HCT116 (cell line): ENCODE measurements at regions not wholly inside any gene's neighbourhood (a gene's known extent, or its start where the extent isn't known, plus 50 kb on each side); places are given as distances from the start of the nearest gene placed in this dataset.

Experiments used
- ATAC-seq: fragments of 200-7000 bp; cut with Tn5 transposase; 2 replicates; pipeline ENCODE4 v1.9.1; 2020; ENCODE audit warnings: mild to moderate bottlenecking, moderate library complexity
- BruUV-seq: library from RNA; stranded (reverse); fragments of 400-500 nt; replicated peaks from 2 replicates; lab custom pipeline; 2021; lab: Mats Ljungman, UMichigan
- CTCF ChIA-PET: fragments of 300-600 bp; sonication (Branson Sonifier 250); formaldehyde crosslinking; loops from one replicate; lab custom pipeline; 2021; ENCODE audit warnings: antibody characterized with exemption; lab: Charles Lee
- POLR2A ChIA-PET: fragments of 300-600, 350-600 bp; sonication (Branson Sonifier 250); formaldehyde crosslinking; loops from one replicate; lab custom pipeline; 2021; ENCODE audit warnings: antibody characterized with exemption; lab: Charles Lee
- RAD21 ChIA-PET, 2 experiments: fragments of 300-600 bp; sonication (Branson Sonifier 250); formaldehyde crosslinking; loops; one replicate each; lab custom pipeline; 2023; ENCODE audit warnings: low total read pairs in 2 of 2; ENCODE audit not compliant: uncharacterized antibody in 2 of 2, unreplicated experiment in 2 of 2, low non-redundant PET in 1 of 2; lab: Charles Lee
- DNase-seq: peaks from one replicate; pipeline ENCODE4 v3.0.0-alpha.2; 2010; ENCODE audit warnings: low read depth, low spot score
- H2AFZ ChIP-seq: fragments of 200-600 bp; shearing (Covaris generic), sonication (generic); 2 replicates; pipeline ENCODE4 v1.6.1; 2017; ENCODE audit warnings: low read depth, mixed run types, mixed read lengths, antibody characterized with exemption, low read length; ENCODE audit not compliant: poor library complexity, severe bottlenecking
- H3K27ac ChIP-seq: 2 replicates; pipeline ENCODE4 v1.5.1; 2012; ENCODE audit warnings: low read depth, low read length
- H3K27me3 ChIP-seq: fragments of 200-600 bp; sonication (generic); 2 replicates; pipeline ENCODE4 v1.6.1; 2016; ENCODE audit warnings: mixed run types, low read length, mixed read lengths; ENCODE audit not compliant: insufficient read depth
- H3K36me3 ChIP-seq, 2 experiments: fragments of 200-500 bp in 1 of 2; fragments of 200-600 bp in 1 of 2; sonication (Bioruptor generic) in 1 of 2; sonication (generic) in 1 of 2; 2 replicates each; pipeline versions ENCODE4 v1.5.1 to v1.6.1; 2014 to 2016; ENCODE audit warnings: low read length in 2 of 2, inconsistent platforms in 1 of 2, mixed read lengths in 1 of 2, mixed run types in 1 of 2; ENCODE audit not compliant: insufficient read depth in 2 of 2, control insufficient read depth in 1 of 2
- H3K4me1 ChIP-seq, 2 experiments: fragments of 200-600 bp in 1 of 2; sonication (generic) in 1 of 2; 2 replicates each; pipeline versions ENCODE4 v1.5.1 to v1.6.1; 2012 to 2017; ENCODE audit warnings: low read length in 2 of 2, inconsistent platforms in 1 of 2, mild to moderate bottlenecking in 1 of 2, mixed read lengths in 1 of 2, mixed run types in 1 of 2, moderate library complexity in 1 of 2; ENCODE audit not compliant: insufficient read depth in 2 of 2, control insufficient read depth in 1 of 2
- H3K4me2 ChIP-seq: fragments of 200-600 bp; sonication (generic); 2 replicates; pipeline ENCODE4 v1.6.1; 2017; ENCODE audit warnings: mixed run types, low read length, mixed read lengths
- H3K4me3 ChIP-seq, 2 experiments: fragments of 200-600 bp in 1 of 2; sonication (generic) in 1 of 2; replicated peaks in 1 of 2; 2 replicates each; pipeline ENCODE4 v1.5.1; 2011 to 2016; ENCODE audit warnings: low read length in 2 of 2, control low read depth in 1 of 2, low read depth in 1 of 2, mild to moderate bottlenecking in 1 of 2, mixed read lengths in 1 of 2, mixed run types in 1 of 2
- H3K79me2 ChIP-seq: fragments of 200-600 bp; sonication (generic); 2 replicates; pipeline ENCODE4 v1.6.1; 2017; ENCODE audit warnings: mild to moderate bottlenecking, mixed run types, low read length, moderate library complexity, mixed read lengths; ENCODE audit not compliant: insufficient read depth
- H3K9ac ChIP-seq: fragments of 200-600 bp; sonication (generic); 2 replicates; pipeline ENCODE4 v1.6.1; 2016; ENCODE audit warnings: low read length, mixed read lengths
- H3K9me2 ChIP-seq: fragments of 200-600 bp; sonication (generic), shearing (Covaris generic); 2 replicates; pipeline ENCODE4 v1.6.1; 2017; ENCODE audit warnings: mixed run types, mild to moderate bottlenecking, moderate library complexity; ENCODE audit not compliant: insufficient read depth
- H3K9me3 ChIP-seq, 2 experiments: fragments of 200-500 bp in 1 of 2; fragments of 200-600 bp in 1 of 2; sonication (Bioruptor generic) in 1 of 2; sonication (generic) in 1 of 2; 2 replicates each; pipeline ENCODE4 v1.6.1; 2014 to 2017; ENCODE audit warnings: low read length in 2 of 2, mixed read lengths in 2 of 2, inconsistent platforms in 1 of 2, low read depth in 1 of 2, mild to moderate bottlenecking in 1 of 2, mixed run types in 1 of 2, moderate library complexity in 1 of 2; ENCODE audit not compliant: control insufficient read depth in 1 of 2, insufficient read depth in 1 of 2
- H4K20me1 ChIP-seq: fragments of 200-600 bp; sonication (generic), shearing (Covaris generic); 2 replicates; pipeline ENCODE4 v1.6.1; 2017; ENCODE audit warnings: mixed run types, mild to moderate bottlenecking, moderate library complexity; ENCODE audit not compliant: insufficient read depth
- CBX3 ChIP-seq: IDR thresholded peaks from 2 replicates; pipeline ENCODE4 v1.6.1; 2012; ENCODE audit warnings: low read depth
- CTCF ChIP-seq, 3 experiments: fragments of 200-600 bp in 1 of 3; sonication (generic) in 1 of 3; IDR thresholded peaks in 2 of 3; conservative IDR thresholded peaks in 1 of 3; 2 replicates each; pipeline ENCODE4 v1.5.1; 2012 to 2017; ENCODE audit warnings: low read depth in 2 of 3, low read length in 2 of 3, antibody characterized with exemption in 1 of 3, borderline replicate concordance in 1 of 3, control low read depth in 1 of 3, mild to moderate bottlenecking in 1 of 3, mixed read lengths in 1 of 3, mixed run types in 1 of 3, moderate library complexity in 1 of 3; ENCODE audit not compliant: insufficient read depth in 1 of 3
- EGR1 ChIP-seq: IDR thresholded peaks from 2 replicates; pipeline ENCODE4 v1.6.1; 2012; ENCODE audit warnings: low read depth
- ELF1 ChIP-seq: IDR thresholded peaks from 2 replicates; pipeline ENCODE4 v1.6.1; 2012; ENCODE audit warnings: low read depth, borderline replicate concordance
- EZH2phosphoT487 ChIP-seq: fragments of 200-600 bp; IDR thresholded peaks from 2 replicates; pipeline ENCODE4 v1.6.1; 2018; ENCODE audit warnings: antibody characterized with exemption, borderline replicate concordance
- FOSL1 ChIP-seq: IDR thresholded peaks from 2 replicates; pipeline ENCODE4 v1.6.1; 2012; ENCODE audit warnings: low read depth
- JUND ChIP-seq: IDR thresholded peaks from 2 replicates; pipeline ENCODE4 v1.6.1; 2012
- MAX ChIP-seq: IDR thresholded peaks from 2 replicates; pipeline ENCODE4 v1.6.1; 2012
- POLR2A ChIP-seq: IDR thresholded peaks from 2 replicates; pipeline ENCODE4 v1.7.0; 2011; ENCODE audit warnings: borderline replicate concordance; ENCODE audit not compliant: insufficient read depth, insufficient read length; ENCODE audit errors: extremely low read depth
- POLR2AphosphoS5 ChIP-seq: IDR thresholded peaks from 2 replicates; pipeline ENCODE4 v1.6.1; 2011; ENCODE audit warnings: mild to moderate bottlenecking, low read depth, low read length, moderate library complexity
- RAD21 ChIP-seq: IDR thresholded peaks from 2 replicates; pipeline ENCODE4 v1.6.1; 2012; ENCODE audit warnings: low read depth, mild to moderate bottlenecking
- REST ChIP-seq: IDR thresholded peaks from 2 replicates; pipeline ENCODE4 v1.6.1; 2012; ENCODE audit warnings: low read depth
- SIN3A ChIP-seq: IDR thresholded peaks from 2 replicates; pipeline ENCODE4 v1.6.1; 2012; ENCODE audit warnings: low read depth
- SP1 ChIP-seq: IDR thresholded peaks from 2 replicates; pipeline ENCODE4 v1.6.1; 2012; ENCODE audit warnings: low read depth
- SRF ChIP-seq: IDR thresholded peaks from 2 replicates; pipeline ENCODE4 v1.6.1; 2012; ENCODE audit warnings: low read depth
- TCF7L2 ChIP-seq: IDR thresholded peaks from 2 replicates; pipeline ENCODE4 v1.7.0; 2011; ENCODE audit warnings: borderline replicate concordance, inconsistent platforms; ENCODE audit not compliant: insufficient read depth, insufficient read length; ENCODE audit errors: extremely low read depth
- YY1 ChIP-seq: IDR thresholded peaks from 2 replicates; pipeline ENCODE4 v1.6.1; 2011; ENCODE audit warnings: low read length, low read depth, moderate library complexity, mild to moderate bottlenecking; ENCODE audit not compliant: insufficient replicate concordance; ENCODE audit errors: extremely low read depth
- intact Hi-C: fragments of 100-400 bp; cut with micrococcal nuclease; formaldehyde crosslinking; loops from 2 replicates; pipeline ENCODE4 v1.10.0; 2022

GRCh38 chr21:23881783-23882182, 1725.5 kb downstream of the MRPL39 start (continued):
- no peak for TF ChIP-seq EZH2phosphoT487
- TF ChIP-seq YY1: no peak
- no peak for TF ChIP-seq EGR1
- TF ChIP-seq CTCF (IDR thresholded peaks at IDR 0.05 in 2 of 3, conservative IDR thresholded peaks at IDR 0.05 in 1 of 3; ENCODE audit: borderline replicate concordance in 1 of 3, insufficient read depth in 1 of 3, low read depth in 2 of 3, low read length in 2 of 3): no peak
- TF ChIP-seq POLR2AphosphoS5: no peak
- TF ChIP-seq TCF7L2: no peak

GRCh38 chr21:23876925-23877558, 1730.2 kb downstream of the MRPL39 start:
- Histone ChIP-seq H3K27me3 (no peaks in the 10 kb centered on the region), H2AFZ (no peak overlapping the region), H3K4me3 (no peak overlapping the region), H4K20me1 (no peaks in the 10 kb centered on the region), H3K4me2 (no peak overlapping the region), H3K4me1 (no peaks in the 10 kb centered on the region)
- no TSS peak for BruUV-seq
- no peak for ATAC-seq
- RAD21 ChIA-PET: no interaction called here
- TF ChIP-seq EZH2phosphoT487: no peak
- TF ChIP-seq SIN3A: no peak
- no peak for TF ChIP-seq POLR2AphosphoS5
- TF ChIP-seq CBX3: no peak
- TF ChIP-seq YY1: no peak
- no peak for TF ChIP-seq FOSL1
- no peak for TF ChIP-seq EGR1
- no peak for TF ChIP-seq MAX
- no peak for TF ChIP-seq POLR2A
- TF ChIP-seq JUND: no peak
- no peak for TF ChIP-seq SP1
- no peak for TF ChIP-seq REST
- TF ChIP-seq RAD21: no peak
- TF ChIP-seq CTCF (IDR thresholded peaks at IDR 0.05 in 2 of 3, conservative IDR thresholded peaks at IDR 0.05 in 1 of 3; ENCODE audit: borderline replicate concordance in 1 of 3, insufficient read depth in 1 of 3, low read depth in 2 of 3, low read length in 2 of 3): no peak
- no peak for TF ChIP-seq ELF1
- TF ChIP-seq SRF: no peak
- TF ChIP-seq, all 23 proteins: peak for 0
- Histone ChIP-seq H3K27ac (no peak overlapping the region), H3K9me2 (no peaks in the 10 kb centered on the region), H3K9me3 (peaks cover 0 to 25% of the 10 kb centered on the region in 2 experiments; a peak in 3 of 4 replicates), H3K36me3 (no peaks in the 10 kb centered on the region), H3K9ac (no peak overlapping the region), H3K79me2 (no peaks in the 10 kb centered on the region)
- ChIA-PET CTCF (no interaction called here), POLR2A (no interaction called here)
- intact Hi-C loops: no loop called here
- no peak for DNase-seq
